GM21717 (cell line): ENCODE measurements at regions not wholly inside any gene's neighbourhood (a gene's known extent, or its start where the extent isn't known, plus 50 kb on each side); places are given as distances from the start of the nearest gene placed in this dataset.

ENCODE experiments used
- ATAC-seq: cut with Tn5 transposase; IDR thresholded peaks from one replicate; pipeline ENCODE4 v1.9.1; 2021; ENCODE audit warnings: mild to moderate bottlenecking, moderate library complexity; ENCODE audit not compliant: unreplicated experiment

DNA sequence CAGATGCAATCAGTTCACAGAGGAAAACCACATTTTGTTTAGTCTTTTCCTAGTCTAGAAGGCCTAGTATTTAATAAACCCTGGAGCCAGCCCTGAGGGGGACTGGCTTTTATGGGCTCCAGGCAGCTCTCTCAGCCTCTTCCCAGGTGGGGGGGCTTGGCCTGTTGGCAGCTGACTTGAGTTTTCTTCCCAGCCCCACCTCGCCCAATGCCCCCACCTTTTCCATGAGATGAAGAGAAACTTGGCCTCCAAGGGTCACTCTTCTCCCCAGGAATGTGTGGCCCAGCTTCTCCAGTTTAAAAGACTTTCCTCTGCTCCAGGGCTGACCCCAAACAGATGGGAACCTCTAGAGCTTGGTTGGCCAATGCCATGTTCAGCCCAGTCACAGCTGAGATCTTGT is 196.1 kb downstream of the BMP7 start:
- ATAC-seq = no peak

DNA sequence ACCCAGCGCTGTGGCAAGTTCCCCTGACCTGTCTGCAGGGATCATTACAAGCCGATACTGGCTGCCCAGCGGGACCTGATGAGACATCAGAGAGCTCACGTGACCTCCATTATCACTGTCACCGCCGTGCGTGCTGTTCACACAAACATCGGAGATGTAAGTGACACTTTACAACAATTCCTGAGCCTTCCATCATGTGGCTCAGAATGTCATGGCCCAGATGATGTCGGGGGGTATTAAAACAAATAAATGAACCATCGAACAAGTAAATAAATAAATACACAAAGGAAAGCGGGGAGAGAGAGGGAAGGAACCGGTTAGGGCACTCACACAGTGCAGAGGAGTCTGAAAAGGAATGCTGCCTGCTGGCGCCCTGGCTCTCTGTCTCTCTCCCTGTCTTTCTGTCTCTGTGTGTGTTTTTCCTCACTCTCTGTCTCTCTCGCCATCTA is 195.1 kb downstream of the BMP7 start:
- no peak for ATAC-seq

DNA sequence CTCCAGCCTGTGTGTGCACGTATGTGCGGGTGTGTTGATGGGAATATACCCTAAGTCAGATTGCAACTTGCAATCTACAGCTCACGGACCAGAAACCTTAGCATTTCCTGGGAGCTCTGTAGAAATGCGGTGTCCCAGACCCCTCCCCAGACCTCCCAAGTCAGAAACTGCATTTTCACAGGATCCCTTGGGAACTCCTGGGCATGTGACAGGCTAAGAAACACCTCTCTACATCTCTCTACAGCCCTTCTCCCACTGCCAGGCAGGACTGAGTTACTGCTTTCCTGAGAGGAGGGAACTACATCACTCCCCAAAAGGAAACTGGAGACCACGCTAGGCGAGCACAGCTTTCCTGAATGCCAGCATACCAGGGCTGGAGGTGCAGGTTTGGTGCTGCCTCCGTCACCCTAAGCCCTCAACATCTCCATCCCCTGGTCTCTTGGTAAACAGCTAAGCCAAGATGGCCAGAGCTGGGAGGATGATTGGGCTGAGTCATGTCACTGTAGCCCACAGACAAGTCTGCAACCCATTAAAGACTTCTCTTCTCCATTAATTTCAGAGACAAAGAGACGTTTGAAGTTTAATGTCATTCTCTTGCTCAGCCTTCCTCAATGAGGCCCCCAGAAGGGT is 194.4 kb downstream of the BMP7 start:
- no peak for ATAC-seq

DNA sequence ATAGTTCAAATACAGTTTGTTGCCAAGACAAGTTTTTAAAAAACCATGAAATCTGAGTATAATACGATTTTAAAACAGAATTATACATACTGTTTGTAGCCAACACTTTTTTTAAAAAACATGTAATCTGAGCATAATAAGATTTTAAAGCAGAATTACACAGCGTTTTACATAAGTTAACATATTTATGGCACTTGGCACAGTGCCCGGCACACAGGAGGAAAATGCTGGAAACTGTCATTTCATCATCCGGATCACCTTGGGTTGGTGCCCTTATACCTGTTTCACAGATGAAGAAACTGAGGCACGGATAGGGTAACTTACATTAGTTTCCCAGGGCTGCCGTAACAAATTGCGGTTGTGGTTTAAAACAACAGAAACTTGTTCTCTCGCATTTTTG is 193.0 kb downstream of the BMP7 start:
- no peak for ATAC-seq

DNA sequence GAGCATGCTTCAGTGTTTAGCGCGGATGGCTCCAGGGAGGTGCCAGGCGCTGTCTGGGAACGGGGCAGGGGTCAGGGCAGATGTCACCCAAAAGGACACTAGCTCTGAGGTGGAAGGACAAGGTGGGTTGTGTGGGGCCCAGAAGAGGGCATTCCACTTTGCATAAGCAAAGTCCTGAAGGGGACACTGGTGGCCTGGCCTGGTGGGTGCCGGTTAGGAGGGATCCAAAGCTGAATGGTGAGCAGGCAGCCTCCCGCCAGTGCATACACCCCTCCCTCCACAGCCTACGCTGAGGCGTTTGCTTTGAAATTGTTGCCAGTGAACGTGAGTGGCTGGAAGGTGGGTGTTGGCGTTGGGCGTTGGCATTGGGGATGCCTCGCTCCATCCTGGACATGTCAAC is 192.1 kb downstream of the BMP7 start:
- no peak for ATAC-seq

DNA sequence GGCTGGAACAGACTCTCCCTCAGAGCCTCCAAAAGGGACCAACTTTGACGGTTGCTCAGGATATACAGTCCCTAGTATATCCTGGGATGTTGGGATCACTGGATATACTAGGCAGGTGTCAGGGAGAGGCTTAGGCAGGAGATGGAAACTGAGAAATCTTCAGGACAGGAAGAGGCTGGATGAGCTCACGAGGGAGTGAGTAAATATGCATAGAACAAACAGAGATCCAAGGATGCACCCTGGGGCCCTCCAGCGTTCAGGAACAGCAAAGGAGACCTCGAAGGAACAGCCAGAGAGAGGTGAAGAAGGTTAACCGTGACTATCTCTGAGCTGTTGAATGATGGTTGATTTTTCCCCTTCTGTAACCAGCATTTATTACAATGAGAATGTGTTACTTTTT is 191.3 kb downstream of the BMP7 start:
- no peak for ATAC-seq

DNA sequence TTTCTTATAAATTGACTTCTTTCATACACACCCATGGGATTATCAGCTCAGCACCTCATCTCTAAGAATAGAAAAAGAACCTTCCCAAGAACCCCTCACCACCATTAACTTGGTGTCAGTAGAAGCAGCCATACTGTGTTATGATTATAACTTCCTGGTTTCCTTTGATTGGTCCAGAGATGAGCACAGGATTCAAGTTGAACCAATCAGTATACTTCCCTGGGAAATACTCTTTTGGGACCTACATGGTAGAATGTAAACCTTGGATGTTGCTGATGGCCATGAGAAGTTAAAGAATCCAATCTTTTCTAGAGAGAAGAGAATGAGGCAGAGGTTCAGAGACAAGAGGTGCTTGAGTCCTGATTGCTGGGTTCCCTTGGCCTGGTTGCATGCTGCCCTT is 190.8 kb downstream of the BMP7 start:
- no peak for ATAC-seq

DNA sequence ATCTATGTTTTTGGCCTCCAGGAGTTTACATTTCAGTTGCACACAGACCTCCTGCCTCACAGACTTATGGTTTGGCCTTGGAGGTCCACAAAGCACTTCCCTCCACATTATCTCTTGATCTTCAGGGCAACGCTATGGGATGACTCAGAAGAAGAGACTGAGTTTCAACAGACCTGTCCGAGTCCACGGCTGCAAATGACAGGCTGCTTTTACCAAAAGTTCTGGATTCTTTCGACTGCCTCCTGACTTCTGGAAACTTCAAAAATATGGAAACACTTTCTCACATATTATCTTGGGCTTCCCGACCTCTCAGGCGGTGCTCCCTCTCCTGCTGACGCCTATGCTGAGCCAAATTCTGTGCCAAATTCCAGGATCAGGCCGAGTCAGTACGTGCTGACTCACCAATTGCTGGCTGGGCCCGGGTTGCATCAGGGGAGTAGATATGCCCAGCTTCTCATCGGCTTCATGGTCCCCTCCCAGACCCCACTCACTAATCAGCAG is 190.2 kb downstream of the BMP7 start:
- ATAC-seq = no peak

DNA sequence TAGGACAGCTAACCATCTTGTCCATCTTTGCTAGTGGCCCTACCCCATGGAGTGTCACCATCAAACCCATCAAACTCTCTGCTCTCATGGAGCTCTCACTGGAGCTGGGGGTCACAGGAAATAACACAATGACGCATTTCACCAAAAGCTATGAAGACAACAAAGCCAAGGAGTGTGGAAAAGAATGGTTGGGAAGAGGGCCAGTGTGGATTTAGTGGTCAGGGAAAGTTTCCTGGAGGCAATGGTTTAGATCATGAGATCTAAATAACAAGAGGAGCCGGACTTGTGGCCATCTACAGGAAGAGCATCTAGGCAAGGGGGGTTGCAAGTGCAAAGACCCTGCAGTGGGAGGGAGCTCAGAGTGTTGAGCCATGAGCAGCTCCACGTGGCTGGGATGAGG is 189.5 kb downstream of the BMP7 start:
- ATAC-seq = no peak

DNA sequence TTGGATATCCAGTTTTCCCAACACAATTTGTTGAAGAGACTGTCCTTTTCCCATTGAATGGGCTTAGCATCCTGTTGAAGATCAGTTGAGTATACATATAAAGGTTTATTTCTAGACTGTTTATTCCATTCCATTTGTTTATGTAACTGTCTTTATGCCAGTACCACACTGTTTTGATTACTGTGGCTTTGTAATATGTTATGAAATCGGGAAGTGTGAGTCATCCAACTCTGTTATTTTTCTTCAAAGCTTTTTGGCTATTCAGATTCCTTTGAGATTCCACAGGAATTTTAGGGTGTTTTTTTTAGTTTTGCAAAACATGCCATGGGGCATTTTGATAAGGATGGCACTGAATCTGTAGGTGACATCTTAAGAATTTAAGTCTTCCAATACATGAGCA is 188.3 kb downstream of the BMP7 start:
- no peak for ATAC-seq

DNA sequence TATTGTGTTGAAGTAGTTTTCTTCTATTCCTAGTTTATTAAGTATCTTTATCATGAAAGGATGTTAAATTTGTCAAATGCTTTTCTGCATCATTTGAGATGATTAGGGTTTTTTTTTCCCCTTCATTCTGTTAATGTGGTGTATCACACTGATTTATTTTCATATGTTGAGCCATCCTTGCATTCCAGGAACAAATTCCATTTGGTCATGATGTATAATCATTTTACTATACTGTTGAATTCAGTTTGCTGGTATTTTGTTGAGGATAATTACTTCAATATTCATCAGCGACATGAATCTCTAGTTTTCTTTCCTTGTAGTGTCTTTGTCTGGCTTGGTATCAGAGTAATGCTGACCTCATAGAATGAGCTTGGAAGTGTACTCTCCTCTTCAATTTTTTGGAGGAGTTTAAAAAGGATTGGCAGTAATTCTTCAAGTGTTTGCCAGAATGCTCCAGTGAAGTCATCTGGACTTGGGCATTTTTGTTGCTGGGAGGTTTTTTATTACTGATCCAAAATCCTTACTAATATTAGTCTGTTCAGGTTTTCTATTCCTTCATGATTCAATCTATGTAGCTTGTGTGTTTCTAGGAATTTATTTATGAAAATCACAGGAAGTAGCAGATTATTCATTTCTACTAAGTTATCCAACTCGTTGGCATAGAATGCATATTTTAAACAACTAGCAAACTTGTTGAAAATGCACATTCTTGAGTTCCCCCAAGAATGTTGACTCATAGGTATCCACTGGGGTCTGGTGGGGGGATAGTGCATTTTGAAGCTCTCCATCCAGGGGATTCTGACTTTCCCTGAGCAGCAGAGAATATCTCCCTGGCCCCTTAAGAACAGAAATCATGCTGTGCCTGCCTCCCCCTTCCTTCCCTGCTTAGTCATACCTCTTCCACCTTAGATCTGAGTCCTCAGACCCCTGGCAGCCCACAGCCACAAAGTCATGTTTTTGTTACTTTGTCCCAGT is 187.1 kb downstream of the BMP7 start:
- no peak for ATAC-seq

DNA sequence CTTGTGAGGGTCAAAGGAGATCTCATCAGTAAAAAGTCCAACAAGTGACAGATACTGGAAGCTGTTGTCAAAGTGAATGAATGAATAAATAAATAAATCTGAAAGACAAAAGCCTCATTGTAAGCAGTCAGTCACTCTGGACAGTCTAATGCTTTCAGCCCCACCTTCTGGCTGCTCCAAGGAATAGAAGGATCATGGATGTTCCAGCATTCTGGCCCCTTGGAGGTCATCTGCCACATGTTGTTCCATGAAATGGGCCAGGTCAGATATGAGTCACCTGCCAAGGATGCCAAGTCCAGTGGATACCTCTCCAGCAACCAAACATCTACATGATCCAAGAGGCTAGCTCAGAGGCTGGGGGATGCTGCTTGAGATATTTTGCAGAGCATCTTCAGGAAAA is 185.6 kb downstream of the BMP7 start:
- no peak for ATAC-seq

DNA sequence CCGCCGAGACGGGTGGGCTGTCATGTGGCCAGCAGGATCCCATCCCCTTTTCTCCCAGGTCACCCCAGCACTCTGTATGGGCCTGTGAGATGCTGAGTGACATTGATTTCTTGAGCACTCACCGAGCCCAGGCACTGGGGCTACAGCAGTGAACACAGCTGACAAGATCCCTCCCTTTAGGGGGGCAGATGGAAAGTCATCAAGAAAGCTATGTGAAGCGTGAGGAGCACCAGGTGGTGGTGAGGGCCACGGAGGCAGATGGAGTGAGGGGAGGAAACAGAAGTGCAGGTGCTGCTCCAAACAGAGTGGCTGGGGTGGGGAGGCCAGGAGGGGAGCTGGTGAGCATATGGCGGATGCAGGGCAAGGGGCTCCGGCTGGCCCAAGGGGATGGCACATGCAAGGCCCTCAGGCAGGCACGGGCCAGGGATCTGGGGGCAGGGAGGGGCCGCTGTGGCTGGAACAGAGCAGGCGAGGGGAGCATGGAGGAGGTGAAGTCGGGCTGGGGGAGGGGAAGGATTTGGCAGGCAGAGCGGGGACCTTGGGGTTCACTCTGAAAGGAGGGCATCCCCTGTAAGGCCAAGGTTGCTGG is 184.0 kb downstream of the BMP7 start:
- ATAC-seq = no peak

DNA sequence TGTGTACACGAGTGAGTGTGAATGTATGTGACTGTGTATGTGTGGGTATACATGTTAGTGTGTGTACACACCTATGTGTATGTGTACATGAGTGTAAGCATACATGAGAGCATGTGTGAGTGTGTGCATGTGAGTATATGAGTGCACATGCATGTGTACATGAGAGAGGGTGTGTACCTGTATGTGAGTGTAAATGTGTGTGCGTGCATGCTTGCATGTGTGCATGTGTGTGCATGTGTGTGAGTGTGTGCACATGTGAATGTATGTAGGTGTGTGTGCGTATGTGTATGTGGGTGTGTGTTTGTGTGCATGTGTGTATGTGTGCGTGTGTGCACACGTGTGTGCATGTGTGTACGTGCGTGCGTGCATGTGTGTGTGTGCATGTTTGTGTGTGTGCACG is 183.4 kb downstream of the BMP7 start:
- ATAC-seq = no peak

DNA sequence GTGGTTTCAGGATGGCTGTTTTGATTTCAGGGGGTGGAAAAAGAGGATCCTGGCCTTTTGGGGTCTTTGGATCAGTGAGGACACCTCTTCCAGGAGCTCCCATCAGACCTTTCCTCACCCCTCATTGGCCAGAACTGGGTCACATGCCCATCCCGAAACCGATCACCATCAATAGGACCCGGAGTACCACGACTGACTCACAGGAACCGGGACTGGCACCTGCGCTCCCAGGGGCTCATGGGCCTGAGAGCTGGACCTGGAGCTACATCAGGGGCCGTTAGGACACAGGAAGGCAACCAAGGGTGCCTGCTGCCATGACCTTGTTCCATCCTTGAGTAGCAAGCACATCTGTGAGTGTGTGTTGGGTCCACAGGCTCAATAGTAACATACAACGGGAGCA is 180.4 kb downstream of the BMP7 start:
- no peak for ATAC-seq

DNA sequence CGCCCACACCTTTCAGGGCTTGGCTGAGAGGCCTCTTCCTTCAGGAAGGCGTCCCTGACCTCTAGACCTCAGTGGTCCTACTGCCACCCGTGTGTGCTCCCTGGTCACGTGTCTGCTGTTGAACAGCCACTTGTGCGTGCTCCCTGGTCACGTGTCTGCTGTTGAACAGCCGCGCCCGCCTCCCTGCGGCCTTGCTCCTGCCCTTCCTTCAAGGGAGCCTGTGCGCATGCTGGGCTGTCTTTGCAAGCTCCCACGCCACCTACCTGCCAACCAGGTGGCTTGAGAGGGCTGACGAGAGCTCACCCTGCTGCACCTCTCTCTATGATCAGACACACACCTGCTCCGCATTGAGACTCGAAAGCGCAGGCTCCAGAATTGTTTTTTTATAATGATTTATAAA is 179.3 kb downstream of the BMP7 start:
- no peak for ATAC-seq

DNA sequence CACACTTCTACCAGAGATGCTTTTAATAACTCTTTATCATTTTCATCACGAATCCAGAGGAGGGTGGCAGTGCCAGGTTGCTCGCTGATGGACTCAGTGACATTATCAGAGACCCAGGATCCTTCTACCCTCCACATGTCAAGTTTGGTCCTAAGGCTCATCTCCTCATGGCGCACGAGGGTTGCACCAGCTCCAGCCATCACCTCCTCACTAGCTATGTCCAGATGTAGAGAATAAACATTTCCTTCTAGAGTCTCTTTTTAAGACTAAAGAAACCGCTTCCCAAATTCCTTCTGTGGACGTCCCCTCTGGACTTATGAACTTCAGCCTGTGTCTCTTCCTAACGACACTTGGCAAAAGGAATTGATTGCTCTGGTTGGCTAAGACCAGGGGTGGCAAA is 178.7 kb downstream of the BMP7 start:
- no peak for ATAC-seq

DNA sequence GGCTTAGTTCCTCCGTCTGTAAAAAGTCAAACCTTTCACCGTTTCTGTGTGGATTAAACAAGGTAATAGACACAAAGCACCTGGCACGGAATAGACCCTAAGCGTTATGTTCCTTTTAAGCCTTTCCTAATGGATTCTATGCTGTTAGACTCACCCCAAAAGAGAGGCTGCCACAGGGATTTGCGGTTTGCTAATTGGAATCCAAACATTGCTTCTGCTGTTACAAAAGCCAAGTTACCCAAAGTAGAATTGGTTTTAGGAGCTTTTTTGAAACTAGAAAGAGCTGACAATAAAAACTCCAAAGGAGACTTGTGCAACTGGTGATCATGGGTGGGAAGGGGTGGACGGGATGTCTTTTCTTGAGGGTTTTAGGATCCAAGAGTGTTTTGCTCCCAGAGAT is 178.0 kb downstream of the BMP7 start:
- ATAC-seq = no peak

DNA sequence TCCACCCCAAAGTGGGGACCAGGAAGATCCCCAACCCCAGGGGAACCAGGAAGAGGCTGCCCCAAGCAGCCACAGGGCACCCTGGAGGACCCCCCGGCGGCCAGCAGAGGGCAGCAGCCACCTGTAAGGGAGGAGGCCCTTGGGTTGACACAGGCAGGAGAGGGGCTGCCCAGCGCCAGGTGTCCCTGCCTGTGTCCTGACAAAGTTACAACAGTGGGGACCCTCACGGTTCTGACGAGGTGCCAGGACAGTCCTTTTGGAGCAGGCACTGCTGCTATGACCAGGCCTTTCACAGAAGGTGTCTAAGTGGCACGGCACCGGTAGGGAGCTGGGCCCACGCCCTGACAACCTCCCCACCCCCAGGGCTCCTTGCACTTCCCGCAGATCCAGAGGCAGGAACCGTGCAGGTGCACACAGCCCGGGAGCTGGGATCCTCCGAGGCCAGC is 176.7 kb downstream of the BMP7 start:
- ATAC-seq = peak; percentile 49

DNA sequence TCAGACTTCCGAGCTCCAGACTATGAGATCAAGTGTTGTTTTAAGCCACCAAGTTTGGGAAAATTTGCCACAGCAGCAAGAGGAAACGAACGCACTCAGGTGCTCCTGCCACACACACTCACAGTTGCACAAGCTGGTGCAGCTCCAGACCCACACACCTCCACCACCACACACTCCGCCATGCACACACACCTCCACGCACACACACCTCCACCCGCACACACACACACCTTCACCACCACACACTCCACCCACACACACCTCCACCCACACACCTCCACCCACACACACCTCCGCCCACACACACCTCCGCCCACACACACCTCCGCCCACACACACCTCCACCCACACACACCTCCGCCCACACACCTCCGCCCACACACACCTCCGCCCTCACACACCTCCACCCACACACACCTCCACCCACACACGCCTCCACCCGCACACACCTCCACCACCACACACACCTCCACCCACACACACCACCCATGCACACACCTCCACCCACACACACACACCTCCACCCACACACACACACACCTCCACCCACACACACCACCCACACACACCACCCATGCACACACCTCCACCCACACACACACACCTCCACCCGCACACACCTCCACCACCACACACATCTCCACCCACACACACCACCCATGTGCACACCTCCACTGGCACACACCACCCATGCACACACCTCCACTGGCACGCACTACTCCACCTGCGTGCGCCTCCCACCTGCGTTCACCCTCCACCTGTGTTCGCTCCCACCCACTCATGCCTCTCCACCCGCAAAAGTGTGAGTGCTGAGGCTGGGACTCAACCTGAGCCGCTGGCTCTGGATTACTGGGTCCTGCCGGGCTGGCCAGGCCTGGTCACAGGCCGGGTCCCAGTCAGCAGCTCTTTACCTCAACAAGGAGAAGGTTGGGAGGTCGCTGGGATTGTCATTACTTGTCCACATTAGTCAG is 175.6 kb downstream of the BMP7 start:
- no peak for ATAC-seq

DNA sequence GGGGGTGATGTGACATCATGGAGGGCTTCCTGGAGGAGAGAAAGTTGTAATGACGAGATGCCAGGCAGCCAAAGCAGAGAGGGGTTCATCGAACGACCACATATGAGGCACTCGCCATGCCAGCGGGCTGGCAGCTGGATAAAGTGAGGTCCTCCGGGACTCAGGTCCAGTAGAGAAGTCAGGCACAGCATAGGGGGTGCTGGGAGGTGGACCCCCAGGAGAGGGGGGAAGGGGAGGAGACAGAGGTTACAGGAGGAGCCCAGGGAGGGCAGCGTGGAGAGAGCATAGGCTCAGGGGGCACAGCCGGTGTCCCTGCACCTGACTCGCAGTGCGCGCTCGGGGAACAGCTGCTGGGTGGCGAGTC is 174.7 kb downstream of the BMP7 start:
- no peak for ATAC-seq
